Kidney (tissue), 13 donors: ENCODE measurements at regions not wholly inside any gene's neighbourhood (a gene's known extent, or its start where the extent isn't known, plus 50 kb on each side); places are given as distances from the start of the nearest gene placed in this dataset.

ENCODE experiments used
- DNase-seq, 5 donors: peaks; one replicate each; pipeline ENCODE4 v3.0.0-alpha.2; 2013 to 2020
- FAIRE-seq: peaks from 2 replicates; lab custom pipeline; 2012; peaks lifted over from hg19 to GRCh38; lab: Jason Lieb, UNC
- H3K27ac ChIP-seq, 2 donors: one replicate each; pipeline ENCODE4 v1.7.0; 2013; ENCODE audit warnings: low read depth in 2 of 2, low read length in 2 of 2, inconsistent platforms in 1 of 2
- H3K27me3 ChIP-seq: one replicate; pipeline ENCODE4 v1.7.1; 2013; ENCODE audit warnings: low read length, inconsistent platforms; ENCODE audit not compliant: control insufficient read depth, insufficient read depth
- H3K36me3 ChIP-seq, 3 donors: one replicate each; pipeline versions ENCODE4 v1.7.0 to v1.7.1; 2013; ENCODE audit warnings: low read length in 3 of 3, control low read depth in 1 of 3, inconsistent platforms in 1 of 3; ENCODE audit not compliant: insufficient read depth in 3 of 3, control insufficient read depth in 2 of 3
- H3K4me1 ChIP-seq, 3 donors: one replicate each; pipeline versions ENCODE4 v1.7.0 to v1.7.1; 2013; ENCODE audit warnings: low read length in 3 of 3, inconsistent platforms in 1 of 3, low read depth in 1 of 3; ENCODE audit not compliant: control insufficient read depth in 2 of 3, insufficient read depth in 2 of 3
- H3K4me3 ChIP-seq, 3 donors: one replicate each; pipeline versions ENCODE4 v1.7.0 to v1.8.1; 2013; ENCODE audit warnings: low read length in 3 of 3, control low read depth in 1 of 3, inconsistent platforms in 1 of 3
- H3K9ac ChIP-seq, 3 donors: one replicate each; pipeline versions ENCODE4 v1.7.0 to v1.7.1; 2013; ENCODE audit warnings: low read length in 3 of 3, control low read depth in 1 of 3, inconsistent platforms in 1 of 3
- H3K9me3 ChIP-seq, 3 donors: one replicate each; pipeline versions ENCODE4 v1.7.0 to v1.7.1; 2013; ENCODE audit warnings: low read length in 3 of 3, control low read depth in 1 of 3, inconsistent platforms in 1 of 3; ENCODE audit not compliant: control insufficient read depth in 2 of 3, insufficient read depth in 1 of 3
- CTCF ChIP-seq: IDR thresholded peaks from 3 replicates; pipeline ENCODE4 v1.5.1; 2012; ENCODE audit warnings: mild to moderate bottlenecking, moderate library complexity, borderline replicate concordance; ENCODE audit not compliant: insufficient read depth; ENCODE audit errors: extremely low read depth
- intact Hi-C: fragments of 100-400 bp; cut with DNase I; formaldehyde crosslinking; loops from one replicate; pipeline ENCODE4 v1.11.1; 2022
- donor health status: control.
- donor health status: control.
- donor health status: control.
- donor health status: control.
- donor health status: control.
- donor health status: DM: yes; HTN: yes; CAD: no.
- donor health status: Normal renal cell carcinoma (clear cell type).

- TF ChIP-seq CTCF: no peak
- Histone ChIP-seq H3K9me3 (peaks cover 0 to 6% (median 0%) of the 10 kb centered on the region in 3 donors), H3K4me1 (no peaks in the 10 kb centered on the region), H3K4me3 (no peak overlapping the region), H3K9ac (no peak overlapping the region), H3K27me3 (no peaks in the 10 kb centered on the region), H3K27ac (no peak overlapping the region), H3K36me3 (no peaks in the 10 kb centered on the region)
- DNase-seq (no peak), FAIRE-seq (no peak)
- intact Hi-C loops: no loop called here
These were observed 406.7 kb downstream of the CD83 start for GRCh38 chr6:14524319-14524718.

- intact Hi-C loops: no loop called here
- Histone ChIP-seq H3K4me3 (no peak overlapping the region), H3K9ac (no peak overlapping the region), H3K4me1 (no peaks in the 10 kb centered on the region), H3K36me3 (no peaks in the 10 kb centered on the region), H3K27me3 (no peaks in the 10 kb centered on the region), H3K27ac (no peak overlapping the region), H3K9me3 (peaks cover 0 to 6% (median 0%) of the 10 kb centered on the region in 3 donors)
- DNase-seq: no peak
- no peak for FAIRE-seq
- no peak for TF ChIP-seq CTCF
These were observed 412.8 kb downstream of the CD83 start for GRCh38 chr6:14530385-14530784.

- H3K9ac ChIP-seq: no peak overlapping the region
- DNase-seq (no peak), FAIRE-seq (no peak)
- H3K9me3 ChIP-seq: no peaks in the 10 kb centered on the region
- intact Hi-C loops: no loop called here
- H3K27me3 ChIP-seq: no peaks in the 10 kb centered on the region
- H3K36me3 ChIP-seq: no peaks in the 10 kb centered on the region
- no peak for TF ChIP-seq CTCF
- H3K27ac ChIP-seq: no peak overlapping the region
- no peak overlapping the region for H3K4me3 ChIP-seq
- H3K4me1 ChIP-seq: no peaks in the 10 kb centered on the region
These were observed 415.9 kb downstream of the CD83 start for GRCh38 chr6:14533446-14533845.

GRCh38 chr6:14537030-14537429 is 419.5 kb downstream of the CD83 start:
- Histone ChIP-seq H3K9ac (no peak overlapping the region), H3K27me3 (no peaks in the 10 kb centered on the region), H3K27ac (no peak overlapping the region), H3K36me3 (no peaks in the 10 kb centered on the region), H3K4me1 (no peaks in the 10 kb centered on the region), H3K4me3 (no peak overlapping the region), H3K9me3 (no peaks in the 10 kb centered on the region)
- FAIRE-seq (no peak), DNase-seq (no peak)
- intact Hi-C loops: no loop called here
- no peak for TF ChIP-seq CTCF
